PC-9 (cell line): ENCODE measurements at regions not wholly inside any gene's neighbourhood (a gene's known extent, or its start where the extent isn't known, plus 50 kb on each side); places are given as distances from the start of the nearest gene placed in this dataset.

Experiments
- CTCF ChIP-seq: fragments of 200-600 bp; sonication (generic); conservative IDR thresholded peaks from 2 replicates; pipeline ENCODE4 v1.6.1; 2017; ENCODE audit warnings: mixed run types, antibody characterized with exemption, mild to moderate bottlenecking, moderate library complexity
- EZH2 ChIP-seq: fragments of 200-600 bp; sonication (generic); IDR thresholded peaks from 2 replicates; pipeline ENCODE4 v1.8.0; 2017; ENCODE audit warnings: antibody characterized with exemption, low read depth

GRCh38 chr18:76756531-76757253 lies 65.7 kb upstream of the ZNF236 start:
- TF ChIP-seq CTCF (no peak), EZH2 (no peak)
